Thyroid gland (tissue), 4 donors: ENCODE measurements at regions not wholly inside any gene's neighbourhood (a gene's known extent, or its start where the extent isn't known, plus 50 kb on each side); places are given as distances from the start of the nearest gene placed in this dataset.

ENCODE experiments used
- CTCF ChIP-seq, 6 experiments: fragments of 200-600 bp in 3 of 6; fragments of 450-650 bp in 3 of 6; sonication (generic) in 3 of 6; IDR thresholded peaks; one replicate each; pipeline ENCODE4 v1.5.1; 2016 to 2019; ENCODE audit warnings: antibody characterized with exemption in 6 of 6, mild to moderate bottlenecking in 2 of 6, inconsistent platforms in 1 of 6, moderate library complexity in 1 of 6
- POLR2A ChIP-seq, 2 donors: fragments of 450-650 bp; IDR thresholded peaks; one replicate each; pipeline ENCODE4 v1.6.1; 2017; ENCODE audit warnings: antibody characterized with exemption in 2 of 2, mild to moderate bottlenecking in 2 of 2, moderate library complexity in 1 of 2

DNA sequence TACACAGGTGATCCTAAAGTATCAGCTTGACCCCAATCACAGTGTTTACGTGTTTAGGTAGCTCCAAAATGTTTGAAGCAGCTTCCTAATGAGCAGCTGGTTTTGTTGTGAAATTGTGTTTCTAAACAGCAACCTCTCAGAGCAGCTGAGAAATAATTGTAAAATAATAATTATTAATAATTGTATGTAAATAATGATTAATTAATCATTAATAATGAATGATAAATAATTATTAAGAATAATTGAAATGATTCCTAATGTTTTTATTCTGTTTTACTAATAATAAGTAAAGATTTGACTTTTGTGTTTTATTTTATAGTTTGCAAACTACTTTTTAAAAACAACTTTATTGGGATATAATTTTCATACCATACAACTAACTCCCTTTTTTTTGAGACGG is 182.2 kb downstream of the URB2 start:
- TF ChIP-seq POLR2A (IDR thresholded peaks at IDR 0.05) (no peak), CTCF (IDR thresholded peaks at IDR 0.05) (no peak)
